Stimulated activated naive CD4-positive, alpha-beta T cell treated with Interleukin-2 at 50 U/mL for 16 hours (primary cell): ENCODE measurements at regions not wholly inside any gene's neighbourhood (a gene's known extent, or its start where the extent isn't known, plus 50 kb on each side); places are given as distances from the start of the nearest gene placed in this dataset.

Source experiments
- DNase-seq: peaks from one replicate; lab custom pipeline; 2025; lab: John Stamatoyannopoulos, UW

GRCh38 chr6:157772820-157773219 is 50.2 kb upstream of the SNX9 start:
- no peak for DNase-seq
